GM12874 (cell line): ENCODE measurements at regions not wholly inside any gene's neighbourhood (a gene's known extent, or its start where the extent isn't known, plus 50 kb on each side); places are given as distances from the start of the nearest gene placed in this dataset.

Source experiments
- TF ChIP-seq, protein P1 (sequence below): IDR thresholded peaks from 2 replicates; pipeline ENCODE4 v1.5.1; 2011; ENCODE audit warnings: low read depth, mild to moderate bottlenecking, control low read depth, low read length, moderate library complexity; ENCODE audit not compliant: insufficient read depth

DNA sequence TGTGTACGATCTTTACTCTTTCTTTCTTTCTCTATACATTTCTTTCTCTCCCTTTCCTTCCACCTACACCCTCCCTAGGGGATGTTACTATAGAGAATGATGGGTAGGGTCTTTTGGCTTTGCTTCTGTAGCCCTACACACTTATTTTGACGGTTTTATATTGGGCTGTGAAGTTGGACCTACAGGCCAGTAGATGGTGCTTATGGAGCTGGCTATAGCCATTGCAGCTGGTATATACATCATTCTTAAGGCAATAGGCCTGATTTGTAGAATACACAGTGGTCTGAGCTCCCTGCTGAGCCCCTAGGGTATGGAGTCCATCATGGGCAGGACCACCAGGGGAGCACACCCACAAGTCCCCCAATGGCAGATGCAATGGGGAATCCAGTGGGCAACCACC lies 1869.7 kb downstream of the STIM2 start:
- TF ChIP-seq, protein P1, sequence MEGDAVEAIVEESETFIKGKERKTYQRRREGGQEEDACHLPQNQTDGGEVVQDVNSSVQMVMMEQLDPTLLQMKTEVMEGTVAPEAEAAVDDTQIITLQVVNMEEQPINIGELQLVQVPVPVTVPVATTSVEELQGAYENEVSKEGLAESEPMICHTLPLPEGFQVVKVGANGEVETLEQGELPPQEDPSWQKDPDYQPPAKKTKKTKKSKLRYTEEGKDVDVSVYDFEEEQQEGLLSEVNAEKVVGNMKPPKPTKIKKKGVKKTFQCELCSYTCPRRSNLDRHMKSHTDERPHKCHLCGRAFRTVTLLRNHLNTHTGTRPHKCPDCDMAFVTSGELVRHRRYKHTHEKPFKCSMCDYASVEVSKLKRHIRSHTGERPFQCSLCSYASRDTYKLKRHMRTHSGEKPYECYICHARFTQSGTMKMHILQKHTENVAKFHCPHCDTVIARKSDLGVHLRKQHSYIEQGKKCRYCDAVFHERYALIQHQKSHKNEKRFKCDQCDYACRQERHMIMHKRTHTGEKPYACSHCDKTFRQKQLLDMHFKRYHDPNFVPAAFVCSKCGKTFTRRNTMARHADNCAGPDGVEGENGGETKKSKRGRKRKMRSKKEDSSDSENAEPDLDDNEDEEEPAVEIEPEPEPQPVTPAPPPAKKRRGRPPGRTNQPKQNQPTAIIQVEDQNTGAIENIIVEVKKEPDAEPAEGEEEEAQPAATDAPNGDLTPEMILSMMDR = no peak

DNA sequence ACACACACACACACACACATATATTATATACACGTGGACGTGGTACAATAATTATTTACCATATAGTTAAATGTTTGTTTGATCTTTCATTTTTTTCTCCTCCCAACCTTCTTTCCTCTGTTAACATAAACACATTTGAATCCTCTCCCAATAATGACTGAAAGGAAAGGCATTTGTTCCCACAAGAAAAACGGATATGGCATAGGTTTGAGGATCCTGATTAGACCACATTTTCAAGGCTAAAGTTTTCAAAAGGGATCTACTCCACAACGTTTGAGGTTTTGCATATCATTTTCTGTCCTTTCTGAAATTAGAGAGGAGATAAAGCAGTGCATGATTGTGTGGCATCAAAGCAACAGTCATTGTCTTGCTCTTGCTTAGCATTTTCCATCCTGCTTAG lies 1883.4 kb downstream of the STIM2 start:
- TF ChIP-seq, protein P1 = no peak

DNA sequence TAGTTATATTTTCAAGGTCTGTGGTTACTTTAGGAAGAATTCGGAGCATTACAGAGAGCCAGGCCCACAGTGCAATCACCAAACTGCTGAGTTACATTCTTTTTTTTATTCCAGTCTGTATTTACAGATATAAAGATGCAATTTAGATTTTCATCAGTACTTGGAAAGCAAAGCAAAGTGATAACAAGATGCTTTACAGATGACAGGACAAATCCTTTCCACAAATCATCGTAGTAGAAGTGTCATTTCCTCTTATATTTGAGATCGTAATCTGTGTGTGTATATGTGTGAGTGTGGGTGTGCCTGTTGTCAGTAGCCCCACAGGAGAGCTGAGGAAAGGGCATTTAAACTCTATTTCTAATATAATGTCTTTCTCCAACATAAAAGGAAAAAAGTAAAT lies 1893.7 kb downstream of the STIM2 start:
- TF ChIP-seq, protein P1 = no peak

DNA sequence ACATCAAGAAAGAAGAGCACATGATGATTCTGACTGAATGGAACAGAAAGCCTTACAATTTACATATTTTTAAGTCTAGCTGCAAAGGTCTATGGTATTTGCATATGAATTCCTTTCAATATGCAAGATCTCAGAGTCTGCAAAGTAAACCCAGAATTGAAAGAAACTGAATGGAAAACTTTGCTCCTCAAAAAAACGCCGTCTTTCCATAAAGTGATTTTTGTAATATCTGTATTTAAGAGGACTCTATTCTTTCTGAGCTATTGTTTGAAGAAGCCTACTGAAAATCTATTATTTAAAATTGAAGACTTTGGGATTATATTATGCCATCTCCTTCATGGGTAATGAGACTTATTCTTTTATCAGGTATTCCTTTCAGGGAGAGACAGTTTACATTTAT lies 1894.4 kb downstream of the STIM2 start:
- TF ChIP-seq, protein P1 = no peak

DNA sequence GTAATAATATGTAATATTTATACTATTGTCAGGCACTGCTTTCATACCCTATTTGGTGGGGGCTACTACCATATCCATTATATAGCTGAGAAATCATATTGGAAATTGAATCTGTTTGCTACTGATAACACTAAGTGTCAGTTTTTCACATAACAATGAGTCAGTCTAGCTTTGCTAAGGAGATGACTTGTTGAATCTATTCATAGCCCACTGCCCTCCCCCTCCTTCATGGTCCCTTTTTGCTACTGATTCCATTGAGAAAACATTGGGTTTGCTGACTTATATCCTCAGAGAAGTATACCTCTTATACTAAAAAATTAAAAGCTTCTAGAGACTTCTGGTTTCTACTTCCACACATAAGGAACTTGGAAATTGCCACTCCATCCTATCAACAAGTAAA lies 1898.4 kb downstream of the STIM2 start:
- TF ChIP-seq, protein P1 = no peak

DNA sequence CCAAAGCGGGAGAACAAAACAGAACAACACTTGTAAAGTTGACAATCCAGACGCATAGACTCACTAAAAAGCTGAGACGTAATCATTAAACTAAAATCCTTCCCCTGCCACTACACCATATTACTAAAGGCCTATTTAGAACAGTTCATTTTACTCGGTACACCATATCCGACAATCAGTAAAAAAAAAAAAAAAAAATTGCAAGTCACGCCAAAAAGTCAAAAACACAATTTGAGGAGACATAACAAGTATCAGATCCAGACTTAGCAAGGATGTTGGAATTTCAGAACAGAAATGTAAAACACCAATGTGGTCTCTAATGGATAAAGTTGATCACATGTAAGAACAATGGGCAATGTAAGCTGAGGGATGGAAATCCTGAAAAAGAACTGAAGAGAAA lies 1899.4 kb downstream of the STIM2 start:
- TF ChIP-seq, protein P1 = no peak

DNA sequence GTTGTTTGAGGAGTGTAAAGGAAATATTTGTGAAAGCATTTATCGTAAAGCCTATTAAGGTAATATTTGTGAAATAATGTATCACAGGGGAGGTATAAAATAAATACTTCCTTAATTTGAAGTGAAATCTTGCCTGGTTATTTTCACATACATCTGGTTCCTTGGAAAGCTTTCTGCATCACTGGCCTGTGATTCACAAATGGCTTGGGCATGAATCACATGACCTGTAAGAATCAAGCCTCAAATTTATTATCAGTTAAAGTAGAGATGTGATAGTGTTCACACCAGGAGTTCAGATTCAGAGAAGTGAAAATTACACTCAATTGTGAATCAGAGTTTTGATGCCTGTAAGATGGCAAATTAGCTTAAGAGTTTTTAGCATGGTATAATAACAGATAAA lies 1911.4 kb downstream of the STIM2 start:
- TF ChIP-seq, protein P1 = no peak

DNA sequence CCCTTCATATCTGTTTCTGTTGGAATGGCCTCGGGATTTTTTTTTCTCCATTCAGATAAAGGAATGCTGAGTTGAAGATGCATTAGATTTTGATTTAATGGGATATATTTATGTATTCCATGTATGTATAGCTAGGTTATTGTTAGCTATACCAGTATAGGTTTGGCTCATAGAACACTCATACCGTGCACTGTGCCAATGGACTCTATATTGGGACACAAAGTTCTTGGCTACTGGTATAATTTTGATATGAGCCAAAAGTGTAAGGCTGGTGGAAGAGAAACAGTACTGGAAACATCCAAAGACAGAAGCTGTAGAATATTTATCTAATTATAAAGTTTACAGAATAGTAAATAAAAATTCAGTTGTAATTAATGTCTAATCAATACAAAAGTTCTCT lies 1912.1 kb downstream of the STIM2 start:
- TF ChIP-seq, protein P1 = no peak
